CD4-positive, alpha-beta T cell (primary cell): ENCODE measurements at regions not wholly inside any gene's neighbourhood (a gene's known extent, or its start where the extent isn't known, plus 50 kb on each side); places are given as distances from the start of the nearest gene placed in this dataset.

Experiments
- ATAC-seq: fragments of 200-7000 bp; cut with Tn5 transposase; one replicate; pipeline ENCODE4 v1.10.0; 2022; ENCODE audit warnings: mild to moderate bottlenecking; ENCODE audit not compliant: poor library complexity
- CTCF ChIA-PET: fragments of 350-600 bp; sonication (Branson Sonifier 250); formaldehyde crosslinking; loops from one replicate; lab custom pipeline; 2021; ENCODE audit warnings: antibody characterized with exemption, inconsistent platforms; lab: Charles Lee
- POLR2A ChIA-PET: fragments of 350-600 bp; sonication (Branson Sonifier 250); formaldehyde crosslinking; loops from one replicate; lab custom pipeline; 2021; ENCODE audit warnings: antibody characterized with exemption, inconsistent platforms; lab: Charles Lee
- DNase-seq, 14 experiments: peaks; one replicate each; pipeline ENCODE4 v3.0.0-alpha.2; 2013 to 2020; ENCODE audit warnings: mixed read lengths in 2 of 14
- H3K27ac ChIP-seq, 2 donors: one replicate each; pipeline versions ENCODE4 v1.5.1 to v1.7.0; 2013; ENCODE audit warnings: low read length in 2 of 2, low read depth in 1 of 2, mild to moderate bottlenecking in 1 of 2
- H3K27me3 ChIP-seq, 2 experiments: 1 replicate in 1 of 2; 2 replicates in 1 of 2; pipeline versions ENCODE4 v1.6.1 to v1.7.0; 2013; ENCODE audit warnings: low read length in 2 of 2, control low read depth in 1 of 2, mild to moderate bottlenecking in 1 of 2, moderate library complexity in 1 of 2; ENCODE audit not compliant: insufficient read depth in 2 of 2, control insufficient read depth in 1 of 2
- H3K36me3 ChIP-seq: one replicate; pipeline ENCODE4 v1.6.1; 2013; ENCODE audit warnings: low read length, control low read depth; ENCODE audit not compliant: insufficient read depth
- H3K4me1 ChIP-seq: one replicate; pipeline ENCODE4 v1.6.1; 2013; ENCODE audit warnings: low read length, control low read depth; ENCODE audit not compliant: insufficient read depth
- H3K4me3 ChIP-seq: one replicate; pipeline ENCODE4 v1.5.1; 2013; ENCODE audit warnings: mild to moderate bottlenecking, low read length, moderate library complexity
- H3K9me3 ChIP-seq, 2 experiments: 1 replicate in 1 of 2; 2 replicates in 1 of 2; pipeline versions ENCODE4 v1.6.1 to v1.7.0; 2013; ENCODE audit warnings: low read length in 2 of 2, mild to moderate bottlenecking in 2 of 2, control low read depth in 1 of 2, moderate library complexity in 1 of 2; ENCODE audit not compliant: control insufficient read depth in 1 of 2, insufficient read depth in 1 of 2
- H3K27ac Mint-ChIP-seq: one replicate; pipeline ENCODE4 v1.8.0; 2020; ENCODE audit warnings: mixed read lengths
- H3K27me3 Mint-ChIP-seq: one replicate; pipeline ENCODE4 v1.8.0; 2021; ENCODE audit warnings: mixed read lengths
- H3K36me3 Mint-ChIP-seq: one replicate; pipeline ENCODE4 v1.8.0; 2021; ENCODE audit warnings: low read depth, mixed read lengths
- H3K4me1 Mint-ChIP-seq: one replicate; pipeline ENCODE4 v1.8.0; 2021; ENCODE audit warnings: low read depth, mixed read lengths
- H3K4me3 Mint-ChIP-seq: one replicate; pipeline ENCODE4 v1.8.0; 2020; ENCODE audit warnings: mild to moderate bottlenecking, mixed read lengths
- H3K9me3 Mint-ChIP-seq: one replicate; pipeline ENCODE4 v1.8.0; 2020; ENCODE audit warnings: mixed read lengths
- CTCF ChIP-seq: fragments of 200-600 bp; IDR thresholded peaks from one replicate; pipeline ENCODE4 v1.8.0; 2022; ENCODE audit warnings: antibody characterized with exemption, mild to moderate bottlenecking
- intact Hi-C, 2 experiments: fragments of 100-400 bp; cut with DNase I in 1 of 2; cut with micrococcal nuclease in 1 of 2; formaldehyde crosslinking; loops; one replicate each; pipeline versions ENCODE4 v1.15.1 to v1.9.0; 2023 to 2025; cut with DNase I, micrococcal nuclease

DNA sequence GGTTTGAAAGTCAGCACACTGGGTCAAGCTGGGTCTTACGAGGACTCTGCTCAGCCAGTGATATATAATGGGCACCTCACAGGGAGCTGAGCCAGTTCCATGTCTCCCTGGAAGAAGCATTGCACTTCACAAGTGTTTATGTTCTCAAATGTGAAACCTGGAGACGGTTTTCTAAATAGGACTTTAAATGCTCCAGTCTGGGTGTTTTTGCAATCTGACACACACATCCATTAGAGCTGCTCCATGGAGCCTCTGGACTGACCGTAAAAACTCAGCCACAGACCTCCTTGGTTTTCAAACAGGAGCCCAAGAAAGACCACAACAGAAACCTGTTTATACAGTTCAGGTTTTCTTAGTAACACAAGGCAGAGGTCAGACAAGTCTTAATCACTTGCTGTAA, 201.3 kb upstream of the LRIG1 start:
- Mint-ChIP-seq H3K9me3 (no peaks in the 10 kb centered on the region), H3K36me3 (no peaks in the 10 kb centered on the region), H3K4me3 (no peak overlapping the region), H3K4me1 (no peaks in the 10 kb centered on the region), H3K27me3 (peaks cover 5% of the 10 kb centered on the region), H3K27ac (no peak overlapping the region)
- H3K27me3 ChIP-seq: no peaks in the 10 kb centered on the region
- H3K36me3 ChIP-seq: no peaks in the 10 kb centered on the region
- no peaks in the 10 kb centered on the region for H3K4me1 ChIP-seq
- POLR2A ChIA-PET: no interaction called here
- ATAC-seq: no peak
- no peak overlapping the region for H3K4me3 ChIP-seq
- TF ChIP-seq CTCF: no peak
- DNase-seq: no peak
- CTCF ChIA-PET: no interaction called here
- H3K9me3 ChIP-seq: no peaks in the 10 kb centered on the region
- H3K27ac ChIP-seq: no peak overlapping the region
- intact Hi-C loops: no loop called here

DNA sequence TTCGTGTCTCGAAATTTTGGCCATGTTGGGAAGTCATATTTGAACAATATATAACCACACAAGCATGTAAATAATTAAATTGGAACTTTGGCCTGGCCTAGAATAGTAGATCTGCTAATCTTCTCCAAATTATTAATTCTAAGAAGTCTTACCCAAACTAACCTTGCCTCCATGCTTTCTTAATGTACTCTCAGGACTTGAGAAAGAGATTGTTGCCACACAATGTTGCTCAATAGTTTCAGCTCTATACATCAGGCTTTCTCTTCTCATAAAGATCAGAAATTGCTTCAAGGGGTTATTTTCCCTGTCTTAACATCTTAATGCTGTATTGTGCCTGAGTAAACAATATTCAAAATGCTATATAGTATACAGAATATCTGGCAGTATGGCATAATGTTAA, 202.7 kb upstream of the LRIG1 start:
- intact Hi-C loops: no loop called here

DNA sequence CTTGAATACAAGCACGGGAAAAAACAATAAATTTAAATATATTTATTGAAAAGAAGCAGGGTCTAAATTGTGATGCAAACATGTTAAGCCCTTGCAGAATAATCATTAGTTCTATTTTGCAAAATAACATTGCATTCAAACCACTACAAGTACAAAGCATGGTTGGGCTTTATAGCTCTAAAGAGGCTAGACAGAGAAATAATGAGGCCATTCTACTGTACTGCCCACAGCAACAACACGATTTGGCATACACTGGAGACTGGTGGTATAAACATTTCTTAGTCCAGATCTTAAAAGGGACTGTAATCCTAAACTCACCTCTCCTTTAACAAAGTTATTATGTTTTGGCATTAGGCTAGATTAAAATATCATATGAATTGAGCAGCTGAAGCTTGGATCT, 204.3 kb upstream of the LRIG1 start:
- H3K36me3 ChIP-seq: no peaks in the 10 kb centered on the region
- Mint-ChIP-seq H3K4me1 (no peaks in the 10 kb centered on the region), H3K4me3 (no peak overlapping the region), H3K27me3 (peaks cover 9% of the 10 kb centered on the region), H3K27ac (no peak overlapping the region), H3K9me3 (no peaks in the 10 kb centered on the region), H3K36me3 (no peaks in the 10 kb centered on the region)
- no peaks in the 10 kb centered on the region for H3K27me3 ChIP-seq
- ChIA-PET CTCF (no interaction called here), POLR2A (no interaction called here)
- ATAC-seq: no peak
- no peak overlapping the region for H3K27ac ChIP-seq
- no peaks in the 10 kb centered on the region for H3K9me3 ChIP-seq
- no peaks in the 10 kb centered on the region for H3K4me1 ChIP-seq
- no peak for DNase-seq
- intact Hi-C loops: no loop called here
- H3K4me3 ChIP-seq: no peak overlapping the region
- no peak for TF ChIP-seq CTCF

More for the DNA sequence above, 202.7 kb upstream of the LRIG1 start:
- no peak for DNase-seq
- Mint-ChIP-seq H3K36me3 (no peaks in the 10 kb centered on the region), H3K27ac (no peak overlapping the region), H3K4me3 (no peak overlapping the region), H3K4me1 (no peaks in the 10 kb centered on the region), H3K27me3 (peaks cover 9% of the 10 kb centered on the region), H3K9me3 (no peaks in the 10 kb centered on the region)
- H3K9me3 ChIP-seq: no peaks in the 10 kb centered on the region
- no peaks in the 10 kb centered on the region for H3K36me3 ChIP-seq
- no peaks in the 10 kb centered on the region for H3K27me3 ChIP-seq
- CTCF ChIA-PET: no interaction called here
- no peak overlapping the region for H3K4me3 ChIP-seq
- ATAC-seq: no peak
- no peaks in the 10 kb centered on the region for H3K4me1 ChIP-seq
- POLR2A ChIA-PET: interaction anchor here (0.6 kb wide), 1 partner anchor 707 kb away, joined by 4 read pairs; no protein-coding TSS in a partner anchor
- no peak for TF ChIP-seq CTCF
- H3K27ac ChIP-seq: no peak overlapping the region
